Liver (tissue), 8 donors: ENCODE measurements at regions not wholly inside any gene's neighbourhood (a gene's known extent, or its start where the extent isn't known, plus 50 kb on each side); places are given as distances from the start of the nearest gene placed in this dataset.

ENCODE experiments used
- DNase-seq: peaks from one replicate; pipeline ENCODE4 v3.0.0-alpha.2; 2017; ENCODE audit warnings: low spot score
- H3K27ac ChIP-seq, 2 donors: one replicate each; pipeline ENCODE4 v1.7.0; 2013; ENCODE audit warnings: inconsistent platforms in 2 of 2, low read length in 2 of 2, control low read depth in 1 of 2, low read depth in 1 of 2, mild to moderate bottlenecking in 1 of 2
- H3K27me3 ChIP-seq, 4 donors: one replicate each; pipeline versions ENCODE4 v1.6.1 to v1.7.0; 2013; ENCODE audit warnings: low read length in 3 of 4, inconsistent platforms in 1 of 4, mild to moderate bottlenecking in 1 of 4, moderate library complexity in 1 of 4; ENCODE audit not compliant: control insufficient read depth in 4 of 4, insufficient read depth in 4 of 4
- H3K36me3 ChIP-seq, 4 donors: one replicate each; pipeline versions ENCODE4 v1.6.1 to v1.7.0; 2013; ENCODE audit warnings: low read length in 3 of 4, mild to moderate bottlenecking in 3 of 4, low read depth in 1 of 4, moderate library complexity in 1 of 4; ENCODE audit not compliant: control insufficient read depth in 4 of 4, insufficient read depth in 3 of 4
- H3K4me1 ChIP-seq, 4 donors: one replicate each; pipeline versions ENCODE4 v1.6.1 to v1.7.0; 2013; ENCODE audit warnings: low read length in 3 of 4, mild to moderate bottlenecking in 3 of 4, moderate library complexity in 1 of 4; ENCODE audit not compliant: control insufficient read depth in 4 of 4, insufficient read depth in 4 of 4
- H3K4me3 ChIP-seq, 3 donors: one replicate each; pipeline versions ENCODE4 v1.6.1 to v1.7.0; 2013; ENCODE audit warnings: low read length in 3 of 3, control low read depth in 1 of 3, low read depth in 1 of 3, mild to moderate bottlenecking in 1 of 3
- H3K9ac ChIP-seq, 2 donors: one replicate each; pipeline ENCODE4 v1.7.0; 2013; ENCODE audit warnings: low read length in 2 of 2, mild to moderate bottlenecking in 2 of 2, moderate library complexity in 2 of 2, control low read depth in 1 of 2, low read depth in 1 of 2
- H3K9me3 ChIP-seq, 4 donors: one replicate each; pipeline versions ENCODE4 v1.6.1 to v1.7.0; 2013; ENCODE audit warnings: low read length in 3 of 4; ENCODE audit not compliant: control insufficient read depth in 4 of 4
- ATF3 ChIP-seq: IDR thresholded peaks from 2 replicates; pipeline ENCODE4 v1.6.1; 2016; ENCODE audit warnings: antibody characterized with exemption
- CTCF ChIP-seq: fragments of 150-350 bp; IDR thresholded peaks from 2 replicates; pipeline ENCODE4 v1.5.1; 2017; ENCODE audit warnings: improper control_type of control experiment, low read depth, low read length; ENCODE audit not compliant: missing input control
- EGR1 ChIP-seq, 2 donors: IDR thresholded peaks; 2 replicates each; pipeline ENCODE4 v1.6.1; 2016 to 2018; ENCODE audit warnings: antibody characterized with exemption in 2 of 2, low read depth in 2 of 2
- FOXA1 ChIP-seq: IDR thresholded peaks from 2 replicates; pipeline ENCODE4 v1.6.1; 2016; ENCODE audit warnings: antibody characterized with exemption
- FOXA2 ChIP-seq: IDR thresholded peaks from 2 replicates; pipeline ENCODE4 v1.6.1; 2016; ENCODE audit warnings: antibody characterized with exemption
- GABPA ChIP-seq, 2 donors: IDR thresholded peaks in 1 of 2; conservative IDR thresholded peaks in 1 of 2; 2 replicates each; pipeline ENCODE4 v1.6.1; 2016; ENCODE audit warnings: antibody characterized with exemption in 2 of 2, mild to moderate bottlenecking in 1 of 2, moderate library complexity in 1 of 2
- HNF4A ChIP-seq, 2 donors: conservative IDR thresholded peaks; 2 replicates each; pipeline ENCODE4 v1.6.1; 2016; ENCODE audit warnings: antibody characterized with exemption in 2 of 2, mild to moderate bottlenecking in 2 of 2
- HNF4G ChIP-seq: IDR thresholded peaks from 2 replicates; pipeline ENCODE4 v1.6.1; 2016; ENCODE audit warnings: antibody characterized with exemption
- JUND ChIP-seq, 2 donors: IDR thresholded peaks; 2 replicates each; pipeline ENCODE4 v1.6.1; 2016; ENCODE audit warnings: antibody characterized with exemption in 2 of 2
- MAX ChIP-seq: IDR thresholded peaks from 2 replicates; pipeline ENCODE4 v1.6.1; 2016; ENCODE audit warnings: antibody characterized with exemption
- NR2F2 ChIP-seq: IDR thresholded peaks from 2 replicates; pipeline ENCODE4 v1.6.1; 2016; ENCODE audit warnings: antibody characterized with exemption
- RAD21 ChIP-seq, 2 donors: IDR thresholded peaks; 2 replicates each; pipeline ENCODE4 v1.6.1; 2016; ENCODE audit warnings: antibody characterized with exemption in 2 of 2, mild to moderate bottlenecking in 2 of 2
- REST ChIP-seq: IDR thresholded peaks from 2 replicates; pipeline ENCODE4 v1.6.1; 2016; ENCODE audit warnings: antibody characterized with exemption, mild to moderate bottlenecking
- RXRA ChIP-seq, 2 donors: IDR thresholded peaks; 2 replicates each; pipeline ENCODE4 v1.6.1; 2017 to 2018; ENCODE audit warnings: antibody characterized with exemption in 2 of 2, mild to moderate bottlenecking in 1 of 2
- SP1 ChIP-seq: IDR thresholded peaks from 2 replicates; pipeline ENCODE4 v1.6.1; 2018; ENCODE audit warnings: antibody characterized with exemption, mild to moderate bottlenecking
- TAF1 ChIP-seq: conservative IDR thresholded peaks from 2 replicates; pipeline ENCODE4 v1.6.1; 2016; ENCODE audit warnings: antibody characterized with exemption, mild to moderate bottlenecking
- YY1 ChIP-seq: IDR thresholded peaks from 2 replicates; pipeline ENCODE4 v1.6.1; 2016; ENCODE audit warnings: antibody characterized with exemption, mild to moderate bottlenecking
- ZBTB33 ChIP-seq: IDR thresholded peaks from 2 replicates; pipeline ENCODE4 v1.6.1; 2016; ENCODE audit warnings: antibody characterized with exemption
- WGBS: extraction: QIAGEN DNeasy Blood & Tissue Kit; methylation state at CpG from one replicate; pipeline ENCODE4 v1.1.7; 2013; 5-methylcytosine and 5-hydroxymethylcytosine counted together
- donor health status: healthy.
- donor health status: healthy.
- donor health status: healthy.
- donor health status: healthy.
- donor health status: healthy.

GRCh38 chr6:98695091-98695801 lies 139.1 kb upstream of the POU3F2 start:
- no peak for DNase-seq
- no peaks in the 10 kb centered on the region for H3K4me1 ChIP-seq
- no peaks in the 10 kb centered on the region for H3K36me3 ChIP-seq
- no peak for TF ChIP-seq HNF4G
- TF ChIP-seq RXRA (IDR thresholded peaks at IDR 0.05): no peak
- no peak for TF ChIP-seq EGR1 (IDR thresholded peaks at IDR 0.05; ENCODE audit: low read depth in 2 of 2)
- no peak for TF ChIP-seq YY1
- no peak for TF ChIP-seq HNF4A (conservative IDR thresholded peaks at IDR 0.05)
- TF ChIP-seq FOXA1: no peak
- no peak for TF ChIP-seq FOXA2
- TF ChIP-seq REST: no peak
- no peak for TF ChIP-seq ZBTB33
- TF ChIP-seq RAD21 (IDR thresholded peaks at IDR 0.05): no peak
- no peak for TF ChIP-seq MAX
- no peak for TF ChIP-seq CTCF
- TF ChIP-seq ATF3: no peak
- no peak for TF ChIP-seq JUND (IDR thresholded peaks at IDR 0.05)
- no peak for TF ChIP-seq SP1
- no peak for TF ChIP-seq GABPA (IDR thresholded peaks at IDR 0.05 in 1 of 2, conservative IDR thresholded peaks at IDR 0.05 in 1 of 2)
- no peak for TF ChIP-seq TAF1
- no peak for TF ChIP-seq NR2F2
- WGBS: 85% methylated on average over 7 of the region's 7 CpGs
- H3K27me3 ChIP-seq: no peaks in the 10 kb centered on the region
- no peaks in the 10 kb centered on the region for H3K9me3 ChIP-seq
- no peak overlapping the region for H3K9ac ChIP-seq
- H3K27ac ChIP-seq: no peak overlapping the region
- no peak overlapping the region for H3K4me3 ChIP-seq
